Activated CD4-positive, alpha-beta T cell treated with anti-CD3 and anti-CD28 coated beads for 48 hours (primary cell): ENCODE measurements at regions not wholly inside any gene's neighbourhood (a gene's known extent, or its start where the extent isn't known, plus 50 kb on each side); places are given as distances from the start of the nearest gene placed in this dataset.

Experiments
- DNase-seq: peaks from one replicate; pipeline ENCODE4 v3.0.0-alpha.2; 2020

DNA sequence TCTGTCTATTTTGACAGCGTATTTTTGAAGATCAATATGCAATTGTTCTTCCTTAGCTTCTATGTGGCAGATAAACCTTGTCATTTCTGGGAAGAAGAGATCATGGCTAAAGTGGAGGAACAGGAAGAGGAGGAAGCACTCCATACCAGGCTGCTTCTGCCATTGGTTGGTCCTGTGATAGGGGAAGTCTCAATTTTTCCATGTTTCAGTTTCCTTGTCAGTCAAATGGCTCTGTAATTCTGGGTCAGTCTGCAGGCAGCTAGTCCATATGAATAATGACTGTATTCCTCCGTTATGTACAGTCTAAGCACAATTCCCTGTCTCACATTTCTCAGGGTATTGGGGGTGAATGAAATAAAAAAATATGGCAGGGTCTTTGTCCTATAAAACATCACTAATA, 277.6 kb upstream of the CXCR4 start:
- no peak for DNase-seq

DNA sequence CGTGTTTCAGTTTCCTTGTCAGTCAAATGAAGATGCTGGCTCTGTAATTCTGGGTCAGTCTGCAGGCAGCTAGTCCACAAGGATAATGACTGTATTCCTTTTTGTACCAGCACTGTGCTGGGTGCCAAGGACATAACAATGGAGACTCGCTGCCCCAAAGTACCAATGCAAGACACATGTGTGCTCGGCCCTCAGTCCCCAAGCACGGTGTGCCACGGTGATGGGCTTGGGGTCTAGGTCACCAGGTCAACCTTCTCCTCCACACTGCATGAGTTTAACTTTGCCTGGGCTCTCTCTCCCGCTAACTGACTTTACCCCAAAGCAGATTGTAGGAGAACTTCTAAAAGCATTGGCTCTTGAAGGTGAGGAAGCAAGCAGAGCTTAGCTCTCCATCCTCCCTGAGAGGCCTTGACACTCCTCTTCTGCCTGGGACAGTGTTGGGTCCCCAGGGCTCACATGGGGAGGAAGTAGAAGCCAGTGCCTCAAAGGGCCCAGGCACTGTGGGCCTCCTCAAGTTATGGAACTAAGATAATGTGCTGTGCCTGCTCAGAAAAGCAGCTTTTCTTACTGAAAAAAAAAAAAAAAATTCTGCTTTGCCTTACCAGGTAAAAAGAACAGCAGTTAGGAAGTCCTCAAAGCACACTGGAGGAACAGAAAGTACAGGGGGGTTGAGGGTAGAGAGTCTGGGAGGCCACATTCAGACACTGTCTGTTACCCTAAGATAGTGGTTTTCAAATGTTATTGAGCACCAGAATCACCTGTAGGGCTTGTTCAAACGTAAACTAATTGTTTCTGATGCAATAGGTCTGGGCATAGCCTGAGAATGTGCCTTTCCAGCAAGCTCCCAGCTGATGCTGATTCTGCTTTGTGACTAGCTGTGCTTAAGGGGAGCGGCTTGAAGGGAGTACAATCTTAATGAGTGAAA, 276.4 kb upstream of the CXCR4 start:
- DNase-seq, result no peak

DNA sequence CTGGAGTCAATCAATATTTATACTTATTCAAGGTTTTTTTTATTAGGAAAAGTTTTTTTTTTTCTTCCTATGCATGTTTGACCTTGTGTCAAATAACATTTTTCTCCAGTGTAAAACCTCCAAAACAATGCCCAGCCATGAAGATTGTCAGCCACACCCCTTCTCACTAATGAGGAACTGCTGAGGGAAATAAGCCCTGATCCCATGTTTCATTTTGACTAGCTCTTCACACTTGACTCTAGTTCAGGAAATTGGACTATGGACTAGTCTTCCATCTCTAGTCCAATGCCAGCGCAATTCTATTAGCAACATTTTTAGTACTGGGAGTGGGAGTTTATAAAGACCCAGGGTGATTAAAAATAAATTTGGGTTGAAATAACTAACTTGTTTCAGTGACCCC, 275.6 kb upstream of the CXCR4 start:
- no peak for DNase-seq

DNA sequence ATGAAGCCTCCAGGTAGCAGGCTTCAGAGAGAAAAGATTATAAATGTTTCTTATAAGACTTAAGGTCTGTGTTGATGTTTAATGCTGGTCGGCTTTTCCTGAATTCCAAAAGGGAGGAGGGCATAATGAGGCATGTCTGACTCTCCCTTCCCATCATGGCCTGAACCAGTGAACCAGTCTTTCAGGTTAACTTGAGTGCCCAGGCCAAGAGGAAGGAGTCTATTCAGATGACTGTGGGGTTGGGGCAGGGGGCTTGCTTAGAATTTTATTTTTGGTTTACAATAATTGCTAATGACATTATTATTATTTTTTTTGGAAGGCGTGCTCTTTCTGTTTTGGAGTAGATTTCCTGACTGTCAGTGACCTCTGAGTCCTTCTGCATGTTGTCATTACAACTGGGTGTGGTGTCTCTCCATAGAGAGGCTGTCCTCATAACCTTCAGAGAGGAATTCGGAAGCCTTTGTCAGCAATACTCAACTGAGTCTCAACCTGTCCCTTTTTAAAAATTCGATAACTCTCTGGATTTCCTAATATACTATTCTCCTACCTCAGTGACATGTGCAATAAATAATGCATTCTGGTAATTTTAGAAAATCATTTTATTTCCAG, 275.1 kb upstream of the CXCR4 start:
- no peak for DNase-seq

DNA sequence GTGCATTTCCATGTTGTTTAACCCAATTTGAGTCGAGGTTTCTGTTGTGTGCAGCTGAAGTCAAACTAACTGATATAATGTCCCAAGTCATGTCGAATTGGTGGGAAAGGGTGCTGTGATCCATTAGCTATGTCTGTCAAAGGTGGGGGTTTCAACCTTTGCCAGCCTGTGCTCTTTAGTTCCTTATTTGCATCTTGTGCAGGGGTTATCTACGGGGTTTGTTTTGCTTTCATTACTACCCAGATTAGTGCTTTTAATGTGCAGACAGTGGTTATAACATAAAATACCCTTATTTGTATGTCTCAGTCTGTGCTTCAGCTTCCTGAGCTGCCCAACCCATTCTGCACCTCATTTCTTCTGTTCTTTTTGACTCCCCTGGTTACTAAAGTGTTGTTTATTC, 271.9 kb upstream of the CXCR4 start:
- no peak for DNase-seq

DNA sequence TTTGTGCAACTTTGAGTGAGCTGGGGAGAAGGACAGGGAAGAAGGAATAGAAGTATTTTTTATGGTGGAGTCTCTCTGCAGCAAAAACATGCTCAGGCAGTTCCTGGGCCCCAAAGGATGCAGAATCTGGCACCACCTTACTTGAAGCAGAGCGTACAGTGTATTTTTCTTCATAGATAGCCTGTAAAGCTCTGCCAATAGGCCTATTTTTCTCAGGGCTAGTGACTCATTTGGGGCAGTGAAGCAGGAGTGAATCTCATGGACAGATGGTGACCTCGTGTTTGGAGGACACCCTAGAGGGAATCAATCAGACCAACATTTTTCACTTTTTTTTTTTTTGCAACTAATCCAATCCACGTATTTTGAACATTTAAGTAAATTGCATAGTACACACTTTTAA, 268.1 kb upstream of the CXCR4 start:
- DNase-seq, result no peak

DNA sequence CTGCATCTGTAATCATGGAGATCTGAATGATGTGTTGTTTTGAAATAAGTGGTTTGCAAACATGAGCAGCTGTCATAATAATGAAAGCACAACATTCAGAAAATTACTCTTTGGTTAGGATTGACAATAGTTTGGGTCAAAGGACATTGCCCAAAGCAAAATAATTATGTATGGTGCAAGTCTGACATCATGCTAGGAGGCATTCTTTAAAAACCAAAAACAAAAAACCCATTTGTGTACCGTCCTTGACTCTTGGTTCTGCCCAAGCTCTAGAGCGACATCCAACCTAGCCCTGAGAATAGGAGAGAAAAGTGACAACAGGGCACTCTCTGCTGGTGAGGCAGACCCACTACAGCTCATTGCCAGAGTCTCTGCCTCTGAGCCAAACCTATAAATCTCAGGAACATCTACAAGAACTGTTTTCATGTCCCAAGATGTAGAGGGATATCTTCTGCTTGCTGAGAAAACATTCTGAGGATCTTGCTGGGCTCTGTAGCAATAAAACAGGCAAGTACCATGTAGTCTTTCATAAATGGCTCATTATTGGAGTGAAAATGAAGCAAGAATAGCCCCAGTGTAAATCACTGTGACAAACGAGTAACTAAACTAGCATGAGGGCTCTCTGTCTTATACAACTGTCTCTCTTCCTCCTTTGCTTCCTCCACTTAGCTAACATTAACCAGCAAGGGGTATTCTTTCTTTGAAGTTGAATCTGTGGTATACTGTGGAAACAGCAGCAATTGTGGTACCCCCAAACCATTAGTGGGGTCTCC, 266.8 kb upstream of the CXCR4 start:
- peak; percentile 54 for DNase-seq

DNA sequence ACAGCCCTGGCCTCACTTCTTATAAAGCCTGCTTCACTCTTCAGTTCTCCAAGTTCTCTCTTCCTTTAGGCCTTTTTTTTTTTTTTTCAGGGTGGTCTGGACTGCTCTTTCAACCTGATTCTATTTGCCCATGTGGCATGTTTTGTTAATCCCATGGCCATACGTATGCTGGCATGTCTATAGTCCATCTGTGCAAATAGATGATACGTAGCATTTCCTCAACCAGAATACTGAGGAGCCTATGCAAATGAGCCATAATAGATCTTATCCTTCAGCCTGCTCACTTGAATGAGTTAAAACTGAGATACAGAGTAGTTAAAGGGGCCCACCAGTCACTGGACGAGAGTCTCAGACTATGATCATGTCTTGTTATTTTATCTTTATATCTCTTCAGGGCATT, 265.2 kb upstream of the CXCR4 start:
- no peak for DNase-seq

DNA sequence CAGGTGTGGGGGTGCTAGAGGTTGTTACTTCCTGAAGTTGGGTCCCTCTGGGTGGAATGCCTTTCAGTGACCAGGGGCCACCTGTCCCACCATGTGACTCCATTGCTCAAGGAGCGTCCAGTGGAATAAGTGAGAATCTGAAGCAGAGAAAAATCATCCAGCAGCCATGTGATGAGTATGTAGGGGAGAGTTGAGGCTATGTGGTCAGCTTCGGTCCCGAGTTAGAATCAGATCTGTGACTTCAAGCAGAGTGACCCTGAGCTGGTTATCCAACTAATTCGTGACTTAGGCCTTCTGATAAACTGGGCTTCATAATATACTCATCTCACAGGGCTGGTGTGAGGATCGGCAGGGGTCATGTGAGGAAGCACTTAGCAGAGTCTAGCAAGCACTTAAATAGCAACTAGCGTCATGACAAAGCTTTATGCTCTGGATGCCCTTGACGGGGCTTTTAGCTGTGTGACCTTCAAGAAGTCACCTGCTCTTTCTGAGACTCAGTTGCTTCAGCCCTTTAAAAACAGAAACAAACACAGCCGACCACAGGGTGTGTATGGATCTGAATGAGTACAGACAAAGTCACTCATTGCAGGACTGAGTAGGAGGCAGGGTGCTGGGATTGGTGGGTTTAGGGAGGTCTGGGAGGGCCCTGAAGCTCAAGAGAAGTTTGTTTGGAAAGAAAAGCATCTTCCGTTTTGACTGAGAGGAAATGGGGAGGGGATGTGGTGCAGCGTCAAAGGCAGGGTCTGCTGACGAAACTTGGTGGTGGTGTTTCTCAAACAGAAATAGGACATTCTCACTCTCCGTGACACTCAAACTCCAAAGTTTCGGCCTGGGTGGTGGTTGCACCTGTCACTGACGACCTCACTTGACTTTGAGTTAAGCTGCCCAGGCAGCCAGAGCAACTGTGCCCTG, 264.0 kb upstream of the CXCR4 start:
- peak; percentile 86 for DNase-seq

DNA sequence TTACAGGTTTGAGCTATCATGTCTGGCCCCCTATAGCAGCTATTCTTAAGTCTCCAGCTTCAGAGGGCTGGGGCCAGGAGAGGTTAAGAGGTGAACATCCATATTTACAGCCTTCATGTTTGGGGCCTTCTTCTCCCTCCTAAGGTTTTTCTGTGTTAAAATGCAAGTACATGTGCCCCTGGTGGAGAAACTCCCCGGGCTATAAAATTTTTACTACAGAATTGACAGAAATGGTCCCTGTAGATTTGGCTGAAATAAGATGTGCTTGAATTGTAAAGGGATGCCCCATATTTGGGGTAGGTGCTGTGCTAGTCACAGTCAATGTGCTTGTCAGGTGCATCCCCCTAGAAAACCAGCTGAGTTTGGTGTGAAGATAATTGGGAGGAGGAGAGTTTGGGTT, 263.3 kb upstream of the CXCR4 start:
- DNase-seq, result no peak

DNA sequence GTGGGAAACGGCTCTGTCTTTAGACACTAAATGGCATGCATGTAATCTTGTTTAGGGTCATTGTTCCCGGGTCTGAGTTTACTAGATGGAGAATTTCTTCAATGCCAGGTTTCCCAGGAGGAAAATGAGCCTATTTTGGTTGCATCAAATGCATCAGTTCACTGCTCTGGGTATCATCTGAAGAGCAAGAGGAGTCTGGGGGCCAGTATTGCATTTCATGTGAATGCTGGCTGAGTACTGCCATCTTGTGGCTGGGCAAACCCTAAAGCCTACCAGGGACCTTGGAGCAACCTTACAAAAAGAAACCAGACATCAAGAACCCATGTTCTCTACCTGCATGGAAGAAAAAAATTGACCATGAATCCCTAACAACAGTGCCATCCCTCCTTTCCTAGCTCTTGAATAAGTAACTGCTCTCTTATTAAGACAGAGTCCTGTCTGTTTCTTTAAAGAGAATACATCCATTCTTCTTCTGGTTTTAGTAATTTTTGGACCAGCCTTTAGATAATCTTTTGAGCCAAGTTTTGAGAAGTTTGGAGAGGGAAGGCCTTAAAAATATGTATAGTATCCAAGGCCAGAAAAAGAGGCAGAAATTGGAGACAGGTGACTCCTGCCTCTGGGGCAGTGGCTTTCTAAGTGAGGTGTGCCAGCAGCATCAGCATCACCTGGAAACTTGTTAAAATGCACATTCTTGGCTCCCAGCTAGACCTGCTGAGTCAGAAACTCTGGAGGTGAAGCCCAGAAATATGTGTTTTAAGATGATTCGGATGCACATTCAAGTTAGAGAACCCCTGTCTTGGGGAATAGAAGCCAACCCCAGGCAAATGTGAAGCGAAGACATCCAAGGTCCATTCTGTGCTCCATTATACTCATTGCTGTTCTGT, 261.0 kb upstream of the CXCR4 start:
- peak; percentile 83 for DNase-seq

DNA sequence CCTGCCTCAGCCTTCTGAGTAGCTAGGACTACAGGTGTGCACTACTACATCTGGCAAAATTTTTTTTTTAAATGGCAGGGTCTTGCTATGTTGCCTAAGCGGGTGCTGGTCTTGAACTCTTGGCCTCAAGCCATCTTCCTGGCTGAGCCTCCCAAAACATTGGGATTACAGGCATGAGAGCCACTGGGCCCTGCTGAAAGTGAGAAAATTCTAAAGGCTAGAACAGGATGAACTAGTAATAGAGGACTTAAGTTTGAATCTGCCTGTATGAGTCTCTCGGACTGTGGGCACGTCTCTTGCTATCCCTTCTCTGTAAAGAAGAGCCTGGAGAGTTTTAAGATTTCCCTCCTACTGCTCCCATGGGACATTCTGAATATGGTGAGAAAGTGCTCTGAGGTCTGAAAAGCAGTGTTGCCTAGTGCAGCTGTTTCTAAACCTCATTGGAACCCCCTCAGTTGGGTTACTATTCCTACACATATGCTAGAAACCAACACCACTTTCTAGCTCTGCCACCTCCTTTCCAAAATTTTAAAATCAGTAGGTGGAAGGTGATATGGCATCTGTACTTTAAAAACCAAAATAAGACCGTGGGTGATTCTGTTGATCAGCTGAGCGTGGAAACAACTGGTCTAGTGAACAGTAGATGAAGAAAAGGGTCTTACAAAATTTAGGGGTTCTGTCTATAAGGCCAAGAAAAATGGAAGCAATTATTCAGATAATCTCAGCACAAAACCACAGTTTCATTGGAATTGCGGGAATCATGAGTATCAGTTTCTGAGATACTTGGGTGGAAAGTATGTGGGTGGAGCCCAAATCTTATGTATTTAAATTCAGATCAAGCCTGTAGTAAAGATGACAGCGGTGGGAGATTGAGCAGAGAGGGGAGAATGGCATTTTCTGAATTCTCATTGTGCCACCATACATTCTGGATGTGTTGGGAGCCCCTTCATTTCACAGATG, 259.8 kb upstream of the CXCR4 start:
- no peak for DNase-seq

DNA sequence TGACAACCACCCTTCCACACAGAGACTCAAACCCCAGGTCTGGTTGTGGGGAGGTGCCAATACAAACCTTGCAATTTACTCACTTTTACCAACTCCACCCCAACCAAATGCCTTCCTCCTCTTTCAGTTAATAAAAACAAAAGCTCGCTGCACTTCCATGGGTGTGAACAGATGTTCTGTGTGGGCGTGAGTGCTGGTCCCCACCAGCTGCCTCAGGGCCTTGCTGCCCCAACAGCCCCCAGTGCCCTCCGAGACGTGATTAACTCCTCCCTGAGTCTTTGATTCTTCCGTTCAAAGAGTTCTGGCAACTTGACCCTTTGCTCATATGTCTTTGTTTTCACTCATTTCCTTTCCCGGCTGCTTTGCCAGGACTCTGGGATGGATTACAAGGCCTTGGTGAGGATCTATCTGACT, 258.9 kb upstream of the CXCR4 start:
- no peak for DNase-seq

DNA sequence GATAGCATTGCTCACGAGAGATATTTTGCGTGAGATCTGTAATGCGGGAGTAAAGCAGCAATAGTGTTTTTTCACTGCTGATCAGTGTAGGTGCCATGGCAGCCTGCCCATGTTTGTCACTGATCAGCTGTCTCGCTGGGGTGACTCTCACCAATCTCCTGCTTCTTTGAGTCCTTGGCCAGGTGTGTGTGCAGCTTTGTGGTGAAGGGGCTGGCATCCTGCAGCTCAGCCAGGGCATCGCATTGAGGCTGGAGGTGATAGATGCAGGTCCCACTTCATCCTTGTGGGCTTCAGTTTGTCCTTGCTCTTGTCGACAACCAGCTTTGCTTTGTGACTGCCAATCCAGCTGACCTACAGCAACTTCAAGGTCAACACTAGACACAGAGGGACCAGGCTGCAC, 258.3 kb upstream of the CXCR4 start:
- DNase-seq, result no peak

DNA sequence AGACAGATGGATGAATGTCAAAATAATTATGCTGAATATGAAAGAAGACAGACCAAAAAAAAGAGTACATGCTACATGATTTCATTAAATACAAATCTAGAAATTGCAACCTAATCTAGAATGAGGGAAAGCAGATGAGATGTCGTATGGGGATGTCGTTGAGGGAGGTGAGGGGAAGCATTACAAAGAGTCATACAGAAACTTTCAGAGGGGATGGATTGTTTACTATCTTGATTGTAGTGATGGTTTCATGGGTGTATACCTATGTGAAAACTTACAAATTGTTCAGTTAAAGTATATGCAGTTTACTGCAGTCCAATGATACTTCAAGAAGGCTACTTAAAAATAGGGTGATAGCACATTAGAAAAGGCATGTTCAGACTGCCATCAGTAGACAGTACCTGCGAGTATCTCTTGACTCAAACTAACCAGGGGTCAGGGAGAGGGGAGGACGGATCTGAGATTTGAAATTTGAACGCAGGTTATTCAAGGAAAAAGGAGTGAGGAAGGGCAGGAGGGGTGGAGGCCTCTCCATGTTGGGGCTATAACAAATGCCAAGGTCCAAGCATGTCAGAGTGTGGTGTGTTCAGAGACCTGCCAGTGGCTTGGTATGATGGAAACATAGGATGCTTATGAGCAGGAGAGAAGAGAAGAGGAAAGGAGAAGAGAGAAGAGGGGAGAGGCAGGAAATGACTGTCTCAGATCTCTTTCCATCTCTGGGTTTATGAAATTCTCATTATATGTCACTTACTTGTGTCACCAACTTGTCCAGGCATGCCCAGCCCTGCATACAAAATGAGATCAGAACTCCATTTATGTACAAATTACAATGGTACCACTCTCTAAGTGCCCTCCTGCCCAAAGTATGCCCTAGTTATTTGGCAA, 257.3 kb upstream of the CXCR4 start:
- DNase-seq, result no peak

DNA sequence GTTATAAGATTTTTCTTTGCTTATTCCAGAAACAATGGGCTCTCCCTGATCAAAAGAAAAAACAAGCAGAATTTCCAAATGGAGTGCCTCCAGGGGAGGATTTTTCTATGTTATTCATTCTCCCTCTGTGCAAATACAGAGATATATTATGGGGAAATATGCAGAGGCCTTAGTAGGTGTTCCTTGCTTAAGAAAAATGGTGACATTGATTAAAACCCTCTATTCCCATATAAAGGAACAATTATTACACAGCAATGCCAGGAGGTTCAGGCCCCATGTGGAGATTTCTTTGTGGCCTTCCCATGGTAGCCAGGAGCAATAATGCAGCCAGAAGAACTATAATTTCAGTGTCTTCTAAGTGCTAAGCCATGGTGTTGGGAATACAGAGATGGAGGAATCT, 255.9 kb upstream of the CXCR4 start:
- DNase-seq, result no peak

DNA sequence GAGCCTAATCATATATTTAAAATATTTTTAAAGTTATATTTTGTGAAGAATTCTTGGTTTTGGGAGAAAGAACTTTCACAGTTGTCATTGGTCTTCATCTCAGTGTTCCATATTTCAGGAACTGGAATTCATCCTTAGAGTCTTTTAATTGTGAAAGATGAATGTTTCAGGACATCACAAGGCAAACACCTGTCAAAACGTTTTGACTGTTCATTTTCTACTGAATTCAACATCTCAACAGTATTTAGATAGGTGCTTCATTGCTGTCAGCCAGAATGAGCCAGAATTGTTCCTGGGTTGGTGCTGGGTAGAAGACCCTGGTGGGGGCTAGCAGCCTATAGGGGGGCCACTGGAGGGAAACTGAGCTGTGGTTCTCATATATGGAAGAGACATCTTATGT, 255.1 kb upstream of the CXCR4 start:
- no peak for DNase-seq

DNA sequence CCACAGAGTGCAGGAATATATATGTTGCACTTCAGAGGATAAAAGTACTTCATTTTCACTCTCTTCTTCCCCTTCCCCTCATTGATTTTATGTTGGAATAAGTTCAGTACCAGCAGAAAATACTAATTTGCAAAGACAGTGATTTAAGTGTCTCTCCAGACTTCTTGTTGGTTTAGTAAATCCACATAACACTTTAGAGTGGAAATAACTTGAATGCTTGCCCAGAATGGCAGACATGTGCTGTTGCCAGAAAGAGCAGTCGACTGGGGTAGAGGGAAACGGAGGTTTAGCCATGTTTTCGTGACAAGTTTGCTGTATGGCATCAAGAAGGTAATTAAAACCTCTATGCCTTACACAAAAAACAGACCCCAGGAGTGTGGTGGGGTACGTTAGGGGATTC, 246.0 kb upstream of the CXCR4 start:
- DNase-seq, result no peak

DNA sequence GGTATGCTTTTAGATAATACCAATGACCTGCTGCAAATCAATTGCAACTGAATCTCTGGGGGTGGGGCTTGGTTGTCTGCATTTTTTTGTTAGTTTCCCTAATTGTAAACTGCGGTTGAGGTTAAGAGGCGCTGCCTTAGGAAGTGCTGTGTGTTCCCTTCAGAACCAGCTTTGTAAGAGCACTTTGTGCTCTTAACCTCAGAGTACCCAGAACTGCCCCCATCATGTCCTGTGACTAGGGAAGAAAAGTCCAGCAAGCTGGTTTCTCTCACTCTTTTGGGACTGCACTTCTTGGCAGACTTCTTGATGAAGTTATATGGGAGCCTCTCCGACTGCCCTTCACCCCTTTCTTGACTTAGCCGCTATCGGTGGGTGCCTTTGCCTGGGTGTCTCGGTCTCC, 245.5 kb upstream of the CXCR4 start:
- no peak for DNase-seq
